ENCODE measurements at regions not wholly inside any gene's neighbourhood (a gene's known extent, or its start where the extent isn't known, plus 50 kb on each side); places are given as distances from the start of the nearest gene placed in this dataset.
"Not testable (repeated sequence)": the region's sequence is repeated elsewhere in the genome, so short reads cannot be mapped to it uniquely, and the experiment has no call there.

GRCh38 chr15:92804610-92804936, 95.6 kb upstream of the CHD2 start:
- not testable (repeated sequence) for TF ChIP-seq CTCF, POLR2AphosphoS5, EP300 (IDR thresholded peaks at IDR 0.05)
